ENCODE measurements at regions not wholly inside any gene's neighbourhood (a gene's known extent, or its start where the extent isn't known, plus 50 kb on each side); places are given as distances from the start of the nearest gene placed in this dataset.
A peak's percentile ranks its signal among the peaks of the same experiment; 100 is the strongest.
"Not testable (repeated sequence)": the region's sequence is repeated elsewhere in the genome, so short reads cannot be mapped to it uniquely, and the experiment has no call there.

GRCh38 chr16:29201296-29202024, 205.1 kb downstream of the NPIPB11 start:
- intact Hi-C loops (cut with DNase I); H3K36me3 ChIP-seq; H3K4me3 ChIP-seq; H3K27me3 ChIP-seq; H3K9me3 ChIP-seq: not testable (repeated sequence)
- WGBS, 2 donors, result 56 to 69% methylated on average over 25 of the region's 25 CpGs
- TF ChIP-seq POLR2AphosphoS5 (IDR thresholded peaks at IDR 0.05) (peak; percentile 37 to 71 (median 62)), EP300 (IDR thresholded peaks at IDR 0.05) (peak in 3 of 4 donors; percentile 21 to 63 (median 42))
- peaks cover 0 to 68% (median 51%) of the 10 kb centered on the region in 4 donors for H3K4me1 ChIP-seq
- DNase-seq, result peak; percentile 90
- peak overlapping the region; percentile 82 to 88 (median 87) for H3K27ac ChIP-seq

DNA sequence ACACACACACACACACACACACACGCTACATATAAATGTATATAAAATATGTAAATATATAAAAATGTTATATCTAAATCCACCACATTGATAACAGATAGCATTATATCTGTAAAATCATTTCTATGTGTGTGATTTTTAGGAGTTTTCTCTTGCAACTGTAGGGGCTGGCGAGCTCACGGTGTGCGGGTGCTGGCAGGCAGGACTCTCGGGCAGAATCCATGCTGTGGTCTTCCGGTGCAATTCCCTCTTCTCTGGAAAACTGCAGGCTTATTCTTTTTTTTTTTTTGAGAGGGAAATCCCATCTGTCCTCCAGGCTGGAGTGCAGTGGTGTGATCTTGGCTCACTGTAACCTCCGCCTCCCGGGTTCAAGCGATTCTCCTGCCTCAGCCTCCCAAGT, 205.8 kb downstream of the NPIPB11 start:
- Histone ChIP-seq H3K27ac (peak overlapping the region; percentile 82 to 88 (median 87)), H3K4me1 (peaks cover 0 to 68% (median 51%) of the 10 kb centered on the region in 4 donors)
- intact Hi-C loops (cut with DNase I); H3K27me3 ChIP-seq; H3K4me3 ChIP-seq; H3K36me3 ChIP-seq; H3K9me3 ChIP-seq: not testable (repeated sequence)
- WGBS, 2 donors, result 88 to 89% methylated on average over 9 of the region's 9 CpGs
- peak; percentile 58 for DNase-seq

- Histone ChIP-seq H3K27ac (peak overlapping the region; percentile 82 to 88 (median 87)), H3K4me1 (peaks cover 0 to 67% (median 49%) of the 10 kb centered on the region in 4 donors)
- 73 to 82% methylated on average over 11 of the region's 12 CpGs for WGBS, 2 donors
- TF ChIP-seq POLR2AphosphoS5 (IDR thresholded peaks at IDR 0.05), result peak in 1 of 4 donors; percentile 6
- H3K4me3 ChIP-seq; intact Hi-C loops (cut with DNase I); H3K9me3 ChIP-seq; H3K36me3 ChIP-seq; H3K27me3 ChIP-seq: not testable (repeated sequence)
- DNase-seq, result peak; percentile 70
These were observed 206.3 kb downstream of the NPIPB11 start for GRCh38 chr16:29200135-29200601.

DNA sequence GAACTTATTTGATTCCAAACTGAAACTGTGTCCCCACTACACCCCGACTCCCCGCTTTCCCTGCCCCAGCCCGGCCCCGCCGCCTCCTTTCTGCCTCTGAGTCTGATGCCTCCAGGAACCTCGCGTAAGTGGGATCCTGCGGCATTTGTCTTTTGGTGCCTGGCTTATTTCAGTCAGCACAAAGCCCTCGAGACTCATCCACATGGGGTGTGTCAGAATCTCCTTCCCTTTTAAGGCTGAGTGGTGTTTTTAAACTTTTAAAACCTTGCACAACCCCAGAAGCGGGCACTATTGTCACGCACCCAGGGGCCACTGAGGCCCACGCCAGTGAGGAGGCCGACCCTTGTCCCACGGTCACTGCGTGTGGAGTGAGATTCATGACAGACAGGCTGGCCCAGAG, 206.9 kb downstream of the NPIPB11 start:
- intact Hi-C loops (cut with DNase I); H3K9me3 ChIP-seq; H3K27me3 ChIP-seq; H3K36me3 ChIP-seq: not testable (repeated sequence)
- Histone ChIP-seq H3K4me3 (peak overlapping the region in 1 of 4 donors; percentile 7), H3K27ac (peak overlapping the region; percentile 82 to 88 (median 87)), H3K4me1 (peaks cover 0 to 67% (median 51%) of the 10 kb centered on the region in 4 donors)
- TF ChIP-seq EP300 (IDR thresholded peaks at IDR 0.05), result peak; percentile 45 to 86 (median 62)
- peak; percentile 74 to 90 (median 85) for TF ChIP-seq POLR2AphosphoS5 (IDR thresholded peaks at IDR 0.05)
- peak; percentile 86 for DNase-seq
- WGBS, 2 donors, result 76 to 86% methylated on average over 15 of the region's 15 CpGs

DNA sequence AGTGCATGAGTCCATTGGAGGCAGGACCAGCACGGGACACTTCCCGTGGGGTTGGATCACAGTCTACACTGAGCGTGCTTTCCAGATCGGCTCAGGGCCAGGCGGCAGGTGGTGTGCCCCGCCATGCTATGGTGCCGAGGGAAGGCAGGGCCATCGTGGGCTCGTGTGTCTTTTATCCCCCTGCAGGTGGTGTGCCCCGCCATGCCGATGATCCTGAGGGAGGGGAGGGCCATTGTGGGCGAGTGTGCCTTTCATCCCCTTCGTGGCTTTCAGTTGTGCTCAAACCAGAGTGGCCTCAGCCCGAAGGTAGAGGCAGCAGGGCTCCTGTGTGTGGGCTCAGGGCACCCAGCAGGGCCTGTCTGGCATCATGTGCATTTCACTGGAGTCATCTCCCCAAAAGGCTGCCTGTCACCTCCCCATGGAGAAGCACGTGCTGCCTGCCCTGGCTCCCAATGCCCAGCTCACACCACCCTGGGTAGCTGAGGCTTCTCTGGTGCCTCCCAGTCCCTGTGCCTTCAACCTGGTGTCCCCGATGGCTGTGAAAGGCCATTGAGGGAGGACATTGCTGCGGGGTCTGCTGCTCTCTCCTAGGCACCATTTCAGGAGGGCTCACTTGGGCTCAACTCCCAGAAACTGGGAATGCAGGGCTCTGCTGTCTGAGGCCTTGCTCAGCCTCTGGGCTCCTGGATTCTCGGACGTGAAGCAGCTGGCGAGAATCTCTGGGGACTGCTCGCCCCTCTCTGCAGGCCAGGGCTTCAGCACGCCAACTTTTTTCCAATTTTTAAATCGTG, 207.6 kb downstream of the NPIPB11 start:
- Histone ChIP-seq H3K4me3 (peak overlapping the region in 1 of 4 donors; percentile 7), H3K27ac (peak overlapping the region; percentile 82 to 88 (median 87)), H3K27me3 (no peaks in the 10 kb centered on the region), H3K9me3 (no peaks in the 10 kb centered on the region), H3K4me1 (peaks cover 0 to 65% (median 50%) of the 10 kb centered on the region in 4 donors), H3K36me3 (no peaks in the 10 kb centered on the region)
- TF ChIP-seq POLR2AphosphoS5 (IDR thresholded peaks at IDR 0.05), result no peak
- TF ChIP-seq EP300 (IDR thresholded peaks at IDR 0.05), result no peak
- no peak for TF ChIP-seq POLR2A (IDR thresholded peaks at IDR 0.05)
- TF ChIP-seq, protein P1, sequence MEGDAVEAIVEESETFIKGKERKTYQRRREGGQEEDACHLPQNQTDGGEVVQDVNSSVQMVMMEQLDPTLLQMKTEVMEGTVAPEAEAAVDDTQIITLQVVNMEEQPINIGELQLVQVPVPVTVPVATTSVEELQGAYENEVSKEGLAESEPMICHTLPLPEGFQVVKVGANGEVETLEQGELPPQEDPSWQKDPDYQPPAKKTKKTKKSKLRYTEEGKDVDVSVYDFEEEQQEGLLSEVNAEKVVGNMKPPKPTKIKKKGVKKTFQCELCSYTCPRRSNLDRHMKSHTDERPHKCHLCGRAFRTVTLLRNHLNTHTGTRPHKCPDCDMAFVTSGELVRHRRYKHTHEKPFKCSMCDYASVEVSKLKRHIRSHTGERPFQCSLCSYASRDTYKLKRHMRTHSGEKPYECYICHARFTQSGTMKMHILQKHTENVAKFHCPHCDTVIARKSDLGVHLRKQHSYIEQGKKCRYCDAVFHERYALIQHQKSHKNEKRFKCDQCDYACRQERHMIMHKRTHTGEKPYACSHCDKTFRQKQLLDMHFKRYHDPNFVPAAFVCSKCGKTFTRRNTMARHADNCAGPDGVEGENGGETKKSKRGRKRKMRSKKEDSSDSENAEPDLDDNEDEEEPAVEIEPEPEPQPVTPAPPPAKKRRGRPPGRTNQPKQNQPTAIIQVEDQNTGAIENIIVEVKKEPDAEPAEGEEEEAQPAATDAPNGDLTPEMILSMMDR (IDR thresholded peaks at IDR 0.05), result no peak
- WGBS, 2 donors, result 85 to 89% methylated on average over 23 of the region's 23 CpGs
- intact Hi-C loops (cut with DNase I), result no loop called here
- DNase-seq, result peak; percentile 69

DNA sequence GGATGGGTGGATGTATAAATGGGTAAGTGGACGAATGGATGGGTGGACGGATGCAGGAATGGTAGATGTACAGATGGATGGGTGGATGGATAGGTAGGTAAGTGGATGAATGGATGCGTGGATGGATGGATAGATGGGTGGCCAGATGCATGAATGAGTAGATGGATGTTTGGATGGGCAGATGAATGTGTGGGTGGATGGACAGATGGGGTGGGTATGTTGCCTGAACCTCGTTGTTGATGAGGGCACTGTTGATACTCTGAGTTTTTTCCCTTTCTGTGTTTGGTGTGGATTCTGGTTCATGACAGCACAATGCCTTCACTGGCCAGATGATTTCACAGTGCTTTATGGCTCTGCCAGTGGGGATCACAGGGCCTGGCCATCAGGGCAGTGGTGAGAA, 208.3 kb downstream of the NPIPB11 start:
- intact Hi-C loops (cut with DNase I), result no loop called here
- no peak overlapping the region for H3K4me3 ChIP-seq
- no peak for DNase-seq
- peak overlapping the region in 3 of 4 donors; percentile 86 to 88 (median 88) for H3K27ac ChIP-seq
- no peaks in the 10 kb centered on the region for H3K9me3 ChIP-seq
- H3K27me3 ChIP-seq, result no peaks in the 10 kb centered on the region
- peaks cover 0 to 65% (median 50%) of the 10 kb centered on the region in 4 donors for H3K4me1 ChIP-seq
- no peaks in the 10 kb centered on the region for H3K36me3 ChIP-seq
- no peak for TF ChIP-seq POLR2AphosphoS5 (IDR thresholded peaks at IDR 0.05)
- TF ChIP-seq POLR2A (IDR thresholded peaks at IDR 0.05), result no peak
- TF ChIP-seq EP300 (IDR thresholded peaks at IDR 0.05), result no peak
- TF ChIP-seq, protein P1 (IDR thresholded peaks at IDR 0.05), result no peak
- 92 to 96% methylated on average over 4 of the region's 4 CpGs for WGBS, 2 donors

DNA sequence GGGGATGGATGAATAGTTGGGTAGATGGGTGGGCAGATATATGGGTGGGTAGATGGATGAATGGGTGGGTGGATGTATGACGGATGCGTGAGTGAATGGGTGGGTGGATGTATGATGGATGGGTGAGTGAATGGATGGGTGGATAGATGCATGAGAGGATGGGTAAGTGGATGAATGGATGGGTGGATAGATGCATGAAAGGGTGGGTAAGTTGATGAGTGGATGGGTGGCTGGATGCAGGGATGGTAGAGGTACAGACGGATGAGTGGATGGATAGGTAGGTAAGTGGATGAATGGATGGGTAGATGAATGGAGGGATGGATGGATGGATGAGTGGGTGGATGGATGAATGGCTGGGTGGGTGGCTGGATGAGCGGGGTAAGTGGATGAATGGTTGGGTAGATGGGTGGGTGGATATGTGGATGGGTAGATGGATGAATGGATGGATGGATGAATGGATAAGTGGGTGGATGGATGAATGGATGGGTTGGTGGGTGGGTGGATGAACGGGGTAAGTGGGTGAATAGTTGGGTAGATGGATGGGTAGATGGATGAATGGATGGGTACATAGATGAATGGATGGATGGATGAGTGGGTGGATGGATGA, 208.9 kb downstream of the NPIPB11 start:
- Histone ChIP-seq H3K27ac (peak overlapping the region in 2 of 4 donors; percentile 88), H3K4me1 (peaks cover 0 to 66% (median 48%) of the 10 kb centered on the region in 4 donors)
- H3K9me3 ChIP-seq; H3K4me3 ChIP-seq; DNase-seq; intact Hi-C loops (cut with DNase I); H3K27me3 ChIP-seq; H3K36me3 ChIP-seq: not testable (repeated sequence)
- WGBS, 2 donors, result 97 to 98% methylated on average over 5 of the region's 5 CpGs

- H3K36me3 ChIP-seq; H3K27ac ChIP-seq; H3K27me3 ChIP-seq; intact Hi-C loops (cut with DNase I); H3K4me3 ChIP-seq; DNase-seq; H3K9me3 ChIP-seq: not testable (repeated sequence)
- peaks cover 0 to 69% (median 45%) of the 10 kb centered on the region in 4 donors for H3K4me1 ChIP-seq
- WGBS, 2 donors, result 96 to 100% methylated on average over 1 of the region's 1 CpG
These were observed 209.8 kb downstream of the NPIPB11 start for GRCh38 chr16:29196746-29197145.

All from sigmoid colon (tissue), 6 donors.